SU-DHL-6 (cell line): ENCODE measurements at regions not wholly inside any gene's neighbourhood (a gene's known extent, or its start where the extent isn't known, plus 50 kb on each side); places are given as distances from the start of the nearest gene placed in this dataset.

Experiments used
- EZH2phosphoT487 ChIP-seq: fragments of 200-600 bp; sonication (generic), shearing (Covaris generic); conservative IDR thresholded peaks from 2 replicates; pipeline ENCODE4 v1.6.1; 2018; ENCODE audit warnings: mild to moderate bottlenecking, antibody characterized with exemption, low read length, moderate library complexity, mixed read lengths
- TF ChIP-seq, protein P1 (sequence below): fragments of 200-600 bp; sonication (generic); IDR thresholded peaks from one replicate; pipeline ENCODE4 v1.5.1; 2017; ENCODE audit warnings: antibody characterized with exemption, mild to moderate bottlenecking, low read length, moderate library complexity; ENCODE audit not compliant: insufficient read depth, poor library complexity, severe bottlenecking

GRCh38 chr6:6891949-6892461 lies 215.8 kb upstream of the RREB1 start:
- TF ChIP-seq, protein P1, sequence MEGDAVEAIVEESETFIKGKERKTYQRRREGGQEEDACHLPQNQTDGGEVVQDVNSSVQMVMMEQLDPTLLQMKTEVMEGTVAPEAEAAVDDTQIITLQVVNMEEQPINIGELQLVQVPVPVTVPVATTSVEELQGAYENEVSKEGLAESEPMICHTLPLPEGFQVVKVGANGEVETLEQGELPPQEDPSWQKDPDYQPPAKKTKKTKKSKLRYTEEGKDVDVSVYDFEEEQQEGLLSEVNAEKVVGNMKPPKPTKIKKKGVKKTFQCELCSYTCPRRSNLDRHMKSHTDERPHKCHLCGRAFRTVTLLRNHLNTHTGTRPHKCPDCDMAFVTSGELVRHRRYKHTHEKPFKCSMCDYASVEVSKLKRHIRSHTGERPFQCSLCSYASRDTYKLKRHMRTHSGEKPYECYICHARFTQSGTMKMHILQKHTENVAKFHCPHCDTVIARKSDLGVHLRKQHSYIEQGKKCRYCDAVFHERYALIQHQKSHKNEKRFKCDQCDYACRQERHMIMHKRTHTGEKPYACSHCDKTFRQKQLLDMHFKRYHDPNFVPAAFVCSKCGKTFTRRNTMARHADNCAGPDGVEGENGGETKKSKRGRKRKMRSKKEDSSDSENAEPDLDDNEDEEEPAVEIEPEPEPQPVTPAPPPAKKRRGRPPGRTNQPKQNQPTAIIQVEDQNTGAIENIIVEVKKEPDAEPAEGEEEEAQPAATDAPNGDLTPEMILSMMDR: no peak
- no peak for TF ChIP-seq EZH2phosphoT487
